Ovary (tissue), 7 donors: ENCODE measurements at regions not wholly inside any gene's neighbourhood (a gene's known extent, or its start where the extent isn't known, plus 50 kb on each side); places are given as distances from the start of the nearest gene placed in this dataset.

Experiments
- DNase-seq, 5 donors: peaks; one replicate each; pipeline ENCODE4 v3.0.0-alpha.2; 2019 to 2020
- H3K27ac ChIP-seq, 2 donors: fragments of 200-600 bp; one replicate each; pipeline versions ENCODE4 v1.5.1 to v1.8.0; 2019 to 2022
- H3K27me3 ChIP-seq: fragments of 200-600 bp; one replicate; pipeline ENCODE4 v1.8.0; 2022
- H3K36me3 ChIP-seq: fragments of 200-600 bp; sonication (generic); one replicate; pipeline ENCODE4 v1.5.1; 2019
- H3K4me1 ChIP-seq: one replicate; pipeline ENCODE4 v1.8.1; 2013; ENCODE audit warnings: mild to moderate bottlenecking, moderate library complexity; ENCODE audit not compliant: insufficient read depth
- H3K4me3 ChIP-seq: fragments of 200-600 bp; sonication (generic); one replicate; pipeline ENCODE4 v1.5.1; 2017
- H3K9me3 ChIP-seq, 2 donors: fragments of 200-600 bp in 1 of 2; sonication (generic) in 1 of 2; one replicate each; pipeline versions ENCODE4 v1.5.1 to v1.8.1; 2013 to 2019; ENCODE audit warnings: mild to moderate bottlenecking in 1 of 2, moderate library complexity in 1 of 2
- CTCF ChIP-seq, 3 donors: fragments of 450-650 bp in 2 of 3; fragments of 200-600 bp in 1 of 3; IDR thresholded peaks; one replicate each; pipeline versions ENCODE4 v1.5.1 to v1.8.0; 2016 to 2022; ENCODE audit warnings: antibody characterized with exemption in 3 of 3, mild to moderate bottlenecking in 1 of 3
- EP300 ChIP-seq: sonication (generic); formaldehyde crosslinking; IDR thresholded peaks from one replicate; pipeline ENCODE4 v1.6.1; 2017; ENCODE audit warnings: antibody characterized with exemption
- POLR2A ChIP-seq: fragments of 450-650 bp; IDR thresholded peaks from one replicate; pipeline ENCODE4 v1.6.1; 2017; ENCODE audit warnings: antibody characterized with exemption, mild to moderate bottlenecking, moderate library complexity
- whole genome bisulfite sequencing, 3 donors: extraction: QIAGEN DNeasy Blood & Tissue Kit in 1 of 3; methylation state at CpG; one replicate each; pipeline versions ENCODE4 v1.1.5 to v1.1.7; 2013 to 2017; 5-methylcytosine and 5-hydroxymethylcytosine counted together
- intact Hi-C, 4 donors: fragments of 100-400 bp; cut with DNase I; formaldehyde crosslinking; loops; one replicate each; pipeline versions ENCODE4 v1.11.0 to v1.15.1; 2022 to 2023
- donor health status: DM: no; HTN: no; CAD: no; lungs with moderate emphysema.
- donor health status: DM: no; HTN: no; CAD: no.
- donor health status: Bipolar disorder and iron deficiency.
- donor health status: DM: no; HTN: no; CAD: no.
- donor health status: DM: yes; HTN: yes; CAD: no.

DNA sequence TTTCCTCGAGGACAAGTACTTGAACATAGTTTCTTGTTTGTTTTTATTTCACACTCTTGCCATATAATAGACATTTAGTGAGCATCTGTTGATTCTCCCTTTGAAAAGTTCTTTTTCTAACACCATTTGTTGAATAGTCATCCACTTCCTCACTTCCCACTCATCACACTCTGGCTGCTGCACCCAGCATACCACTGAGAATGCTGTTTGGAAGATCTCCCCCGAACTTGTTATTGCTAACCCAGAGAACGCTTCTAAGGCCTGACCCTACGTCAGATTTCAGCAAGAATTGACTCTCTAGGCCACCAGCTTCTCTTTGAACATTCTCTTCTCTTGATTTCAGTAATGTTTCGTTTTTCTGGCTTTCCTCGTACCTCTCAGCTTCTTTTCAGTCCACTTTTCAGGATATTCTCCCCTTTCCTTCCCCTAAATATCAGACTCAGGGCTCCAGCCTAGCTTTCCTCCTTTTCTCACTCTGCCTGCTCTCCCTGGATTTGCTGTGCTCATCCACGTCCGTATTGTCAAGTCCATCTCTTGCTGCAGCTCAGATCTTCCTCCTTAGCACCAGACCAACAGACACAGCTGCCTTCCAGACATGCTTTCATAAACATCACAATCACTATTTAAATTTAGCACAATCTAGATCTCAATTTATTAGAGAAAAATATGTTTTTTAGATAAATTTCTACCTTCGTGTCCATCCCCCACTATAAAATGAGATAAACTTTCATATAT, 94.0 kb upstream of the SLC38A4 start:
- no peaks in the 10 kb centered on the region for H3K36me3 ChIP-seq
- WGBS, 3 donors: 82 to 86% (median 85%) methylated on average over 9 of the region's 9 CpGs
- no peaks in the 10 kb centered on the region for H3K4me1 ChIP-seq
- TF ChIP-seq EP300: no peak
- TF ChIP-seq CTCF (IDR thresholded peaks at IDR 0.05): no peak
- no peak for TF ChIP-seq POLR2A
- H3K4me3 ChIP-seq: no peak overlapping the region
- no peak overlapping the region for H3K27ac ChIP-seq
- intact Hi-C loops: loop anchor here in 1 of 4 donors (10.0 kb wide), 1 partner anchor 585 kb away; no protein-coding TSS in a partner anchor
- H3K9me3 ChIP-seq: no peaks in the 10 kb centered on the region
- H3K27me3 ChIP-seq: no peaks in the 10 kb centered on the region
- no peak for DNase-seq

GRCh38 chr12:46920499-46920898, 94.7 kb upstream of the SLC38A4 start:
- Histone ChIP-seq H3K4me1 (no peaks in the 10 kb centered on the region), H3K27ac (no peak overlapping the region), H3K4me3 (no peak overlapping the region), H3K36me3 (no peaks in the 10 kb centered on the region), H3K27me3 (no peaks in the 10 kb centered on the region), H3K9me3 (no peaks in the 10 kb centered on the region)
- TF ChIP-seq CTCF (IDR thresholded peaks at IDR 0.05) (no peak), EP300 (no peak), POLR2A (no peak)
- intact Hi-C loops: loop anchor here in 1 of 4 donors (10.0 kb wide), 1 partner anchor 586 kb away; no protein-coding TSS in a partner anchor
- WGBS, 3 donors: 93 to 99% (median 94%) methylated on average over 1 of the region's 1 CpG
- DNase-seq: no peak

DNA sequence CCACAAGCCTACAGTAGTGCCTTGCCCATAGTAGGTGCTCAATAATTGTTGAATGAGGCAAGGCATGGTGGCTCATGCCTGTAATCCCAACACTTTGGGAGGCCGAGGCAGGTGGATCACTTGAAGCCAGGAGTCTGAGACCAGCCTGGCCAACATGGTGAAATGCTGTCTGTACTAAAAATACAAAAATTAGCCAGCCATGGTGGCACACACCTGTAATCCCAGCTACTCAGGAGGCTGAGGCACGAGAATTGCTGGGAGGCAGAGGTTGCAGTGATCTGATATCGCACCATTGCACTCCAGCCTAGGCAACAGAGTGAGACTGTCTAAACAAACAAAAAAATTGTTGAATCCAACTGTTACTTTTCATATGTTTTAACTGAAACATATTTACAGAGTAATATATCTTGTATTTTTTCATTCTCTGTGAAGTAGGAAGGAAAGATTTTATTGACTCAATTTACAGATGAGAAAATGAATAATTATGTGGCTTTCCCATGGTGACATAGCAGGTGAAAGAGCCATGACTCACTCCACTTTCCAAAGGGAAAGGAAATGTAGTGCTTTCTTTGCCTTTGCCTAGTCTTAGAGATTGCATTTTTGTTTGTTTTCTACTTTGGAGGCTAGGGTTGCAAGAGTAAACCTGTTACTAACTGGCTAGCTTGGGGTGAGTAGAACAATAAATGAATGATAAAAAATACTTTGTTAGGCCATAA, 95.4 kb upstream of the SLC38A4 start:
- 90 to 95% (median 92%) methylated on average over 3 of the region's 3 CpGs for WGBS, 3 donors
- intact Hi-C loops: loop anchor here in 1 of 4 donors (10.0 kb wide), 1 partner anchor 586 kb away; no protein-coding TSS in a partner anchor
- Histone ChIP-seq H3K27ac (no peak overlapping the region), H3K9me3 (no peaks in the 10 kb centered on the region), H3K4me1 (no peaks in the 10 kb centered on the region), H3K36me3 (no peaks in the 10 kb centered on the region), H3K27me3 (no peaks in the 10 kb centered on the region), H3K4me3 (no peak overlapping the region)
- no peak for DNase-seq
- TF ChIP-seq POLR2A: no peak
- no peak for TF ChIP-seq EP300
- TF ChIP-seq CTCF (IDR thresholded peaks at IDR 0.05): no peak

DNA sequence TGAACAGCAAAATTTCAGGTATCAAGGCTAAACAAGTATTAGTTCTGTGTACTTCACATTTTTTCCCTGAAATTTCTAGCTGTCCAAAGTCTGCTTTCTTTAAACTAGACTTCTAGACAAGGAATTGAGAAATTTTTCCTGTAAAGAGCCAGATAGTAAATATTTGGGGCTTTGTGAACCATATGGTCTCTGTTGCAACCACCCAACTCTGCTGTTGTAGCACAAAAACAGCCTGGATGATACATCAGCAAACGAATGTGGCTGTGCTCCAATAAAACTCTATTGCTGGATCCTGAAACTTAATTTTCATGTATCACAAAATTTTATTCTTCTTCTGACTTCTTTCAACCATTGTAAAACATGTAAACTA, 96.0 kb upstream of the SLC38A4 start:
- Histone ChIP-seq H3K27ac (no peak overlapping the region), H3K9me3 (no peaks in the 10 kb centered on the region), H3K36me3 (no peaks in the 10 kb centered on the region), H3K27me3 (no peaks in the 10 kb centered on the region), H3K4me3 (no peak overlapping the region), H3K4me1 (no peaks in the 10 kb centered on the region)
- TF ChIP-seq POLR2A (no peak), CTCF (IDR thresholded peaks at IDR 0.05) (no peak), EP300 (no peak)
- intact Hi-C loops: loop anchor here in 1 of 4 donors (10.0 kb wide), 1 partner anchor 587 kb away; no protein-coding TSS in a partner anchor
- 31 to 33% (median 32%) methylated on average over 1 of the region's 1 CpG for WGBS, 3 donors
- DNase-seq: no peak
